H7 (cell line): ENCODE measurements at regions not wholly inside any gene's neighbourhood (a gene's known extent, or its start where the extent isn't known, plus 50 kb on each side); places are given as distances from the start of the nearest gene placed in this dataset.
"Not testable (repeated sequence)": the region's sequence is repeated elsewhere in the genome, so short reads cannot be mapped to it uniquely, and the experiment has no call there.

ENCODE experiments used
- DNase-seq: peaks from one replicate; pipeline ENCODE4 v3.0.0; 2012
- H3K27me3 ChIP-seq: 2 replicates; pipeline ENCODE4 v1.6.0; 2011; ENCODE audit warnings: mild to moderate bottlenecking, low read length; ENCODE audit not compliant: control insufficient read depth, insufficient read depth
- H3K36me3 ChIP-seq: replicated peaks from 2 replicates; pipeline ENCODE4 v1.5.1; 2011; ENCODE audit warnings: low read length; ENCODE audit not compliant: control insufficient read depth, insufficient read depth
- H3K4me3 ChIP-seq: 2 replicates; pipeline ENCODE4 v1.5.1; 2011; ENCODE audit warnings: low read depth, mild to moderate bottlenecking, control low read depth, low read length, moderate library complexity; ENCODE audit not compliant: insufficient read depth

DNA sequence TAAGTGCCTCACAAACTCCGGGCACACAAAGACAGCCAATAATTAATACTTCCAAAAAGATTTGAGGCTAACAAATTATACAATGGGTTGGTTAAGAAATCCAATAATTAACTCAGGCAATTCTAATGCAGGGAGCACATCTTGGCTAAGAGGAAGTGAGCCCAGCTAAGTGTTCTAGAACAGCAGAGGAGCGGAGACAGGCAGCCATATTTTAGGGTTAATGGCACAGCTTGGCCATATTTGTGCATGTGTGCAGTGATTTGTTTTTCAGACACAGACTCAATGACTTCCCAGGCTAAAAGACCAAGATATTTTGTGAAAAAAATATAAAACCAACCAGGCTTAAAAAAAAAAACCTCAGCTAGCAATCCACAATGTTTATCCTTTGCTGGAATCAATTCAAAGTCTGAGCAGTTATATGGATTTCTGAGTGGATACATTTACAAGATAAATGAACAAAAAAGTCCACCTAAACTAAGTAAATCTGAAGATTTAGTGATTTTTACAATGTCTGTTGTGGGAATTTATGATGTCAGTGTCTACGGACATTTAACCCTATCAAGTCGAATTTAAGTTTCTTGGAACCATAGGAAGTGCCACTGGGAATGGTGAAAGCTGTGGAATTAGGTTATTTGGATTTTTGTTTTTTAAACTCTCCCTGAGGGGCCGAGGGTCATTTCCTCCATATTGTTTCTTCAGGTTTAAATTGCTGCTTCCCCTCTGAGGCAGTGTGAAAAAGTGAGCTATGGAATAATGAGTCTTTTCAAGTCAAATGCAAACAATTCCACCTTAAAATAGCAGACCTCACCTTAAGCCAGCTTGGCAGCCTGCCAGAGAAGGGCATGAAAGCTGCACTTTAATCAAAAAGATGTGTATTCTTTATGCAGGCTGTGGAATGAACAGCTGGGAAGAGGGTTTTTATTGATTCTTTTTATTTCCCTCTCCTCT is 413.7 kb upstream of the TBL1XR1 start:
- no peak for DNase-seq
- Histone ChIP-seq H3K36me3 (no peaks in the 10 kb centered on the region), H3K4me3 (no peak overlapping the region), H3K27me3 (no peaks in the 10 kb centered on the region)

DNA sequence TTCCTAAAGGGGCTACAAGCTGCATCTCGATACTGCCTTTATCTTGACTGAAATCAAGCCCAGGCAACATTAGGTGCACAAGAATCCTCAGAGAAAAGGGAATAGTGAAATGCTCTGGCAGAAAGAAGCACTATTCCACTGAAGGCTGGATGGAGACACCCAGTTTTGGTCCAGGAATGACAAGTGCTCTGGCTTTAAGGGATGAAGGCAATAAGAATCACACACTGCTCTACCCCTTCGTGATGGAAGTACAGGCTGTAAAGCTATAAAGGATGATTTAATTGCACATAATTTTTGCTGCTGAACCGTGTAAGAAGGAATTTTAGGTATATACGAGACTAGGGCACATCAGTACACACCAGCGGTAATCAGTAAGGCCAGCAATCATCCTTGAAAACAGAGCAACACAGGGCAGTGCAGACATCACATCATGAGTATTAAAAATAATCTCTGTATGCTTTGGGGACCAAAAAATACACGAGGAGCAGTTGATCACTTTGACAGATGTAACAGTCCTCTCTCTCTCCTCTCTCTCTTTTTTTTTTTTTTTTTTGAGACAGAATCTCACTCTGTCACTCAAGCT is 414.6 kb upstream of the TBL1XR1 start:
- no peaks in the 10 kb centered on the region for H3K27me3 ChIP-seq
- no peak overlapping the region for H3K4me3 ChIP-seq
- no peaks in the 10 kb centered on the region for H3K36me3 ChIP-seq
- no peak for DNase-seq

DNA sequence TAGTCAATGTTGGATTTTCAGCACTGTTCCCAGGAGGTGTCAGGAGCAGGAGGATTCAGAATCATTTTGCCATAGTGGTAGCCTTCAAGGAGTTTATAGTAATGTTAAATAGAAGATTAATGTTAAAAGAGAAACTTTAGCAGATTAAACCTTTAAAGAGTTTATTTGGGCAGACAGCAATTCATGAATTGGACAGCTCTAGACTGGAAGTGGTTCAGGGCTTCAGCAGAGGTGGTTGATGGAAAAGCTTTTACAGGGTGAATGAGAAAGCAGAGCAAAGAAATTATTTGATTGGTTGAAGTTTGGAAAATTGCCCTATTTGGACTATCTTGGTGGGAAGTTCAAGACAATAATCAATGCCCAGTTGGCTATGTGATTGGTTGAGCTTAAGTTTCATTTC is 416.6 kb upstream of the TBL1XR1 start:
- no peak for DNase-seq
- no peak overlapping the region for H3K4me3 ChIP-seq
- no peaks in the 10 kb centered on the region for H3K27me3 ChIP-seq
- no peaks in the 10 kb centered on the region for H3K36me3 ChIP-seq

DNA sequence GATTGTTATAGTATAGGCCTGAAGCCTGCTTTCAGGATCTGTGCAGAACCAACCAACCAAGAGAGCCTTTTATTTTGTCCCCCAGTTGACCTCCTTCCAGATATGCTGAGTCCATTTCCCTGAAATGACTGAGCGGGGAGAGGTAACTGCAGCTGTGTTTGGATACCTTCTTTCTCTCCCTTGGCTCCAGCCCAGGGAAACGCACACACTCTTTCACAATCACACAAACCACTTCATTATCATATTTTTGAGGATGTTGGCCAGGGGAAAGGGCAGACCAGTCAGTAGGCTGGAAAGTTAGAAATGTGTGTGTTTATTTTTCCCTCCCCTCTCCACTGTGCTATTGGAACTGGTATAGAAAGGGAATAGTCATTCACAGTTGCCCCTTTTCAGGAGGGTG is 417.7 kb upstream of the TBL1XR1 start:
- no peaks in the 10 kb centered on the region for H3K36me3 ChIP-seq
- no peak overlapping the region for H3K4me3 ChIP-seq
- DNase-seq: no peak
- no peaks in the 10 kb centered on the region for H3K27me3 ChIP-seq

DNA sequence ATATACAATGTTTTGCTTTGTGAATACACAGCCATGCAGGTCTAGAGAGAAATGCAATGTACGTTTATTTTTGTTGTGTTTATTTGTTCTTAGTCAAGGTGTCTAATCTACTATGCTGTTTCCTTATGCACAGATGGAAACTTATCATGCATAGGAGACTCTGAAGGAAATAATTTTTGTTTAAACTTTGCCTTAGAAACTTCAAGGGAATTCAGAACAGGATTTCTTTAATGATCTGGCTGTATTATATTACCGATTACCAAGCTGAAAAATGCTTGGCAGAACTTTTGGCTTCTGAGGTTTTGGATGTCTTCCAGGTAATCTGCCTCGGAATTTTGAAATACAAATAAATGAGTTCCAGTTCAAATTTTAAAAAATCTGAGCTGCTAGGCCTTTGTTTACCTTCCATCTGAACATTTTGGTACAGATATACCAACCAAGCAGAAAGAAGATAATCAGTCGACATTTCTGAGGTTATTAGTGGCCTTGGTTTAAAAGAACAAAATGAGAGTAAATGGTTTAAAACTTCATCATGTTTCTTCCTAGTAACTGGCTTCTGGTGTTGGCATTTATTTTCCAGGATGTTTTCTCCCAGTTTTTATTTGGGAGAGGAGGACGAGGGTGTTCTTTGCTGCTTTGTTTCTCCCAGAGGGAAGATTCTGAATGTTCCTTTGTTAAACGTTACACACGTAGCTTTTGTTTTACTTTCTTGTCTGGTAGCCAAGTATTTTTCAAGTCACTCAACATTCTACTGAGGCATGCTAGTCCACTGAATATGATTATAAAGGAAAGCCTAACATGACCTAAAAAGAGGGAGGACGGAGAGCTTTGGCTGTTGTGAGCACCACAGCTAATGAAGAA is 421.8 kb upstream of the TBL1XR1 start:
- Histone ChIP-seq H3K27me3 (no peaks in the 10 kb centered on the region), H3K36me3 (no peaks in the 10 kb centered on the region), H3K4me3 (no peak overlapping the region)
- no peak for DNase-seq

DNA sequence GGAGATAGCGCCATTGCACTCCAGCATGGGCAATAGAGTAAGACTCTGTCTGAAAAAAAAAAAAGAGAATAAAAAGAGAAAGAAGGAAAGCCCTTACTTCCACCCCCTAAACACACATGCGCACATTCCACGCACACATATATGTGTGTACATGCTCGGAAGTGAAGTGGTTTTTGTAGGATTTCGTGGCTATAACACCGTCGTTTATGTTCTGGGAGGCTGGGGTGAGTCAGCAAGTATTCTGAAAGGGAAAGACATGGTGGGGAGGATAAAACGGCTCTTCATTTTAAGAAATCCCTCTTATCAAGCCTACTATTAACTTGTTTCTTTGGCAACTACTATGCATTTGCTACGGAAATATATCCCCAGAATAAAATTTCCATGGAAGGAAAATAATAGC is 422.8 kb upstream of the TBL1XR1 start:
- DNase-seq: no peak
- H3K36me3 ChIP-seq: no peaks in the 10 kb centered on the region
- H3K4me3 ChIP-seq: no peak overlapping the region
- no peaks in the 10 kb centered on the region for H3K27me3 ChIP-seq

DNA sequence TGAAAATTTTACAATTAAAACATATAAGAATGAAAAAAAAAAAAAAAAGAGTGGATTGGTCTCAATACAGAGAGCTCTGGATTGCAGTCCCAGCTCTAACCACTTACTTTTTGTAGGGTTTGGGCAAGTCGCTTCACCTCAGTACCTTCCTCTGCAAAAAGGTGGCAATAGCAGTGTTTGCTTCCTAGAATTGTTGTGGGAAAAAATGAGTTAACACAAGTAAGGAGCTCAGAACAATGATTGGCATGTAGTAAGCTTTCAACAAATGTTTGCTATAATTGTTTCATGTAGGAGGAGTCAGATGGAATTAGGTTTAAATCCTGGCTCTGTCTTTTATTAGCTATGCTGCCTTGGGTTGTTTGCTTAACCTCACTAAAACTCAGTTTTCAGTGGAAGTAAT is 425.2 kb upstream of the TBL1XR1 start:
- Histone ChIP-seq H3K36me3 (no peaks in the 10 kb centered on the region), H3K4me3 (no peak overlapping the region), H3K27me3 (no peaks in the 10 kb centered on the region)
- no peak for DNase-seq

DNA sequence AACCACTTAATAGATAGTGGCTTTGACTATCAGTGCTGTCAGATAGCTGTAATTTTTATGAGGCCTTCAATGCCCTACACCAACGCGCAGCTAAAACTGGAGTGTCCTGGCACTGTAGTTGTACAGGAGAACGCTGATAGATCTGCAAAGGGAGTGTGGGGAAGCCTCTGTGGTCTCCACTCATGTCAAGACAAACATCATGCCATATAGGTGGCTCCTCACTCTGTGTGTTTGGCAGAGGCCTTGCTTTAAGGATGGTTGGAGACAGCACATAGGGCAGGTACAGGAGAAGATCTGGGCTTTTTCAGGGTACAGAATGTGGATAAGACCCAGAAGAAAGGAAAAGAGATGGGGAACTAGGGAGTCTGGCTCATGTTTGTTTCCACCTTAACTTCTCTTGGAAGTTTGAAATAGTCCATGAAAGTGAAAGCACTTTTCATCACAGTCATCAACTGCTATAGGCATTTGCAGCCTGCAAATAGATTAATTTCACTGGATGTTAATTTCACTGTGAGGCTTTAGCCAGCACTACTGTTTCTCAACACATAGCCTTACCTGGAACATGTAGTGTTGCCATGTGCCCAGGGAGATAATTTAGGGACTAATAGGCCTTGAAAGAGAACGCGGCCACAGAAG is 425.8 kb upstream of the TBL1XR1 start:
- DNase-seq: no peak
- Histone ChIP-seq H3K27me3 (no peaks in the 10 kb centered on the region), H3K36me3 (no peaks in the 10 kb centered on the region), H3K4me3 (no peak overlapping the region)

DNA sequence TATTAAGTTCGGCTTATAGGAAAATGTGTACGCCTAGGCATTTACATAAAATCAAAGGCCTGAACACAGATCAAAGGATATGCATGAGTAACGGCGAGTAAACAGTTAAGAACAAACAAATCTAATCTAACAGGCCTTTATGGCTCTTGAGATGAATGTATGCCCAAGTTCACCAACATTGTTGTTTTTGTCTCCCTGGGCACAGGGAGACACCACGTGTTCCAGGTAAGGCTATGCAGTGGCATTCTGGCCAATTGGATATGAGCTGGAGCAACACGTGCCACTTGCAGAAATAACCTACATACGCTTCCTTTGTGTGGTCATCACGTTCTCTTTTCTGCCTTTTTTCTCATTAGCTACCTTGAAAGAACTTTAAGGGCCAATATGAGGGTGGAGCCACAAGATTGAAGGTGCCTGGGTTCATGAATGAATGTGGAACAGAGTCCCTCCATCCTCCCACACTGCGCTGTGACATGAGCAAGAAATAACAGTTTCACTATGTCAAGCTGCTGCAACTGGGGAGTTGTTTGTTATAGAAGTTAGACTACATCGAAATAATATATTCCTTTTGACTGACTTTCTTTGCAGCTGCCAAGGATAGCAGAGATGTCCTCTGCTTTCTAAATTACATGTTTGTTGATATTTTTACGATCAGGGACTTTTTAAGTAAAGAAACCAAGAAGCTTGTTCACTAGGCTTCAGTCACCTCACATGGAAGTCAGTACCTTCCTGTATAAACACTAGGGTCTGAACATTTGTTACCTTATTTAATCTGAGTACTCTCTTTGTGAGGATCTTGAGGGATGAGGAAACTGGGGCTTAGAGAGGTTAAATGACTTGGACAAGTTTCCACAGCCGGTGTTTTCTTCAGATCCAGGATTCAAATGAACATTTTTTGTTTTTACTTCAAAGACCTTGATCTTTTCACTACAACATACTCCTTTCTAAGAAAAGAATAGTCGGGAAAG is 427.5 kb upstream of the TBL1XR1 start:
- no peaks in the 10 kb centered on the region for H3K27me3 ChIP-seq
- no peak for DNase-seq
- H3K4me3 ChIP-seq: no peak overlapping the region
- H3K36me3 ChIP-seq: no peaks in the 10 kb centered on the region

DNA sequence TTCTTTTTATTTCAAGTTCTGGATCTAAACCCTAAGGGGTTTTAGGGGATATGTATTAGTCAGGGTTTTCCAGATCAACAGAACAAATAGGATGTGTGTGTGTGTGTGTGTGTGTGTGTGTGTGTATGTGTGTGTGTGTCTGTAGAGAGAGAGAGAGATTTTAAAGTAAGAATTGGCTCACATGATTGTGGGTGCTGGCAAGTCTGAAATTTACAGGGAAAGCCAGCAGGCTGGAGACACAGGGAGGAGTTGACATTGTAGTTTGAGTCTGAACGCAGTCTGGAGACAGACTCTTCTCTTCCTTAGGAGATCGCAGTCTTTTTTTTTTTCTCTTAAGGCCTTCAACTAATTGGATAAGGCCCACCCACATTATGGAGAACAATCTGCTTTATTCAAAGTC is 428.8 kb upstream of the TBL1XR1 start:
- no peaks in the 10 kb centered on the region for H3K36me3 ChIP-seq
- H3K4me3 ChIP-seq: no peak overlapping the region
- H3K27me3 ChIP-seq: no peaks in the 10 kb centered on the region
- DNase-seq: no peak

DNA sequence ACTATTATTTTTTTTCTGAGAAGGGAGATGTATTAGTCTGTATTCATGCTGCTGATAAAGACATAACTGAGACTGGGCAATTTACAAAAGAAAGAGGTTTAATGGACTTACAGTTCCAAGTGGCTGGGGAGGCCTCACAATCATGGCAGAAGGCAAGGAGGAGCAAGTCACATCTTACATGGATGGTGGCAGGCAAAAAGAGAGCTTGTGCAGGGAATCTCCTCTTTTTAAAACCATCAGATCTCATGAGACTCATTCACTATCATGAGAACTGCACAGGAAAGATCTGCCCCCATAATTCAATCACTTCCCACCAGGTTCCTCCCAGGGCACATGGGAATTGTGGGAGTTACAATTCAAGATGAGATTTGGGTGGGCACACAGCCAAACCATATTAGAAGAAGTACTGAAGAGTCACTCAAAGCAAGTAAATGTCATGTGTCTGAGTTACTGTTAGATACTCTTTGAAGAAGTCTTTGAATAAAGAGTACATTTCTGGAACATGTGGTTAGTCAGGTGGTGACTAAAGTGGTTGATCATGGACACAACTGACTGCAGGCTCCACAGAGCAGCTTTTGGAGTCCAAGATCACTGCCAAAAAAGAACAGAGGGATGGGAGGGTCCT is 430.9 kb upstream of the TBL1XR1 start:
- H3K36me3 ChIP-seq, DNase-seq, H3K4me3 ChIP-seq, H3K27me3 ChIP-seq: not testable (repeated sequence)

DNA sequence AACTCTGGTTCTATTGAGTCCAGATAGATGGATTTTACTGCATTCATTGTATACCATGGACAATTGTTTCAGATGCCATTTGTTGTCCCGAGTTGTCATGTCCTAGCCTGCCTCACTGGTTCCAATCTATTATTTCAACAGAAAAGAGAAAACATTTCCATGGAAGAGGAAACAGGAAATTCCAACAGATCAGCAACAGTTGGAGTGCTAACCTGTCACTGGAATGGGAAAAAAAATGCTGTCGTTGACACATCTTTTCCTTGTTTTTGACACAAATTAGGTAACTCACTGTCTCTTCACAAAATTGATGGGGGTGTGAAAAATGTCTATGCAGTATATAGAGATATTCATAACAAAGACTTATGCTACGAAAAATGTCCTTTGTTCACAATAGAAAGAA is 432.0 kb upstream of the TBL1XR1 start:
- Histone ChIP-seq H3K4me3 (no peak overlapping the region), H3K27me3 (no peaks in the 10 kb centered on the region), H3K36me3 (no peaks in the 10 kb centered on the region)
- no peak for DNase-seq

DNA sequence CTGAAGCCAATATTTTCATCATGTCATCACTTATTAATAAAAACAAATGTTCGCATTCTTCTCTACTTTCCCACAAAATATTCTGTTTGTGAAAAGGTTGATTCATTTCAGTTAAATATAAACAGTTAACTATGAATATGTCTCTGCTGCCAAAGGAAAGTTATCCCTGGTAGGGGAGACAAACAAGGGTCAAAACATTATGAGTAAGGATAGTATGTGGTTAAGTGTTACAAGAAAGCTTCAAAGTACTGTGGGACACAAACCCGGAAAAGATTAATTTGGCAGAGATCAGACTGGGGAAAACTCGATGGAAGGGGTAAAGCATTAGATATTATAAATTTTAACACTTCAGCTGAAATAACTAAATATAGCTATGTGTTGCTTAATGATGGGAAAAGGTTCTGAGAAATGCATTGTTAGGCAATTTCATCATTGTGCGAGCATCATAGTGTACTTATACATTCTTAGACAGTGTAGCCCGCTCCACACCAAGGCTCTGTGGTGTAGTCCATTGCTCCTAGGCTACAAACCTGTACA is 436.5 kb upstream of the TBL1XR1 start:
- H3K36me3 ChIP-seq: no peaks in the 10 kb centered on the region
- no peaks in the 10 kb centered on the region for H3K27me3 ChIP-seq
- H3K4me3 ChIP-seq: no peak overlapping the region
- no peak for DNase-seq
